H9 (cell line): ENCODE measurements at regions not wholly inside any gene's neighbourhood (a gene's known extent, or its start where the extent isn't known, plus 50 kb on each side); places are given as distances from the start of the nearest gene placed in this dataset.

Source experiments
- DNase-seq: peaks from one replicate; pipeline ENCODE4 v3.0.0-alpha.2; 2017
- H2AFZ ChIP-seq: one replicate; pipeline ENCODE4 v1.6.1; 2013; ENCODE audit warnings: mild to moderate bottlenecking, low read length, control low read depth, moderate library complexity
- H2AK5ac ChIP-seq: 2 replicates; pipeline ENCODE4 v1.6.1; 2013; ENCODE audit warnings: low read length, control low read depth, mixed read lengths; ENCODE audit not compliant: insufficient read length
- H2BK120ac ChIP-seq: one replicate; pipeline ENCODE4 v1.6.1; 2013; ENCODE audit warnings: low read depth, mild to moderate bottlenecking, low read length, control low read depth, inconsistent platforms; ENCODE audit not compliant: poor library complexity, severe bottlenecking
- H2BK12ac ChIP-seq: 2 replicates; pipeline ENCODE4 v1.6.1; 2013; ENCODE audit warnings: low read length, control low read depth, mixed read lengths, low read depth; ENCODE audit not compliant: insufficient read length
- H2BK15ac ChIP-seq: 2 replicates; pipeline ENCODE4 v1.6.1; 2013; ENCODE audit warnings: low read depth, low read length, control low read depth
- H2BK20ac ChIP-seq: one replicate; pipeline ENCODE4 v1.6.1; 2013; ENCODE audit warnings: low read depth, mild to moderate bottlenecking, low read length, control low read depth, inconsistent platforms; ENCODE audit not compliant: poor library complexity, severe bottlenecking
- H2BK5ac ChIP-seq: 2 replicates; pipeline ENCODE4 v1.6.1; 2013; ENCODE audit warnings: low read length, control low read depth, mixed read lengths; ENCODE audit not compliant: insufficient read length
- H3K14ac ChIP-seq: 2 replicates; pipeline ENCODE4 v1.6.1; 2013; ENCODE audit warnings: low read length, control low read depth; ENCODE audit not compliant: insufficient read depth
- H3K18ac ChIP-seq: 2 replicates; pipeline ENCODE4 v1.6.1; 2013; ENCODE audit warnings: low read depth, mild to moderate bottlenecking, mixed read lengths, low read length, control low read depth; ENCODE audit not compliant: insufficient read length
- H3K23ac ChIP-seq: 2 replicates; pipeline ENCODE4 v1.6.1; 2013; ENCODE audit warnings: low read length, control low read depth, mixed read lengths, low read depth; ENCODE audit not compliant: insufficient read length
- H3K23me2 ChIP-seq: 2 replicates; pipeline ENCODE4 v1.6.1; 2013; ENCODE audit warnings: low read depth, mild to moderate bottlenecking, mixed read lengths, low read length, control low read depth; ENCODE audit not compliant: insufficient read length, poor library complexity, severe bottlenecking
- H3K27ac ChIP-seq: 2 replicates; pipeline ENCODE4 v1.5.1; 2013; ENCODE audit warnings: low read length, control low read depth, mixed read lengths, low read depth; ENCODE audit not compliant: insufficient read length
- H3K27me3 ChIP-seq: 2 replicates; pipeline ENCODE4 v1.6.1; 2013; ENCODE audit warnings: low read length, control low read depth, inconsistent platforms; ENCODE audit not compliant: insufficient read depth
- H3K4ac ChIP-seq: 2 replicates; pipeline ENCODE4 v1.6.1; 2013; ENCODE audit warnings: low read depth, mild to moderate bottlenecking, control low read depth, inconsistent platforms, low read length, moderate library complexity
- H3K4me1 ChIP-seq: 2 replicates; pipeline ENCODE4 v1.6.1; 2013; ENCODE audit warnings: low read length, control low read depth, inconsistent platforms; ENCODE audit not compliant: insufficient read depth
- H3K4me2 ChIP-seq: 2 replicates; pipeline ENCODE4 v1.6.1; 2013; ENCODE audit warnings: low read length, control low read depth, mixed read lengths; ENCODE audit not compliant: insufficient read length, insufficient read depth
- H3K56ac ChIP-seq: 2 replicates; pipeline ENCODE4 v1.6.1; 2013; ENCODE audit warnings: low read depth, mild to moderate bottlenecking, mixed read lengths, low read length, control low read depth; ENCODE audit not compliant: insufficient read length
- H3K79me1 ChIP-seq: 2 replicates; pipeline ENCODE4 v1.6.1; 2013; ENCODE audit warnings: low read depth, mild to moderate bottlenecking, moderate library complexity, low read length, control low read depth, inconsistent platforms; ENCODE audit not compliant: insufficient read depth, poor library complexity, severe bottlenecking
- H3K79me2 ChIP-seq: 2 replicates; pipeline ENCODE4 v1.6.1; 2013; ENCODE audit warnings: low read length, control low read depth, inconsistent platforms; ENCODE audit not compliant: insufficient read depth
- H3K9ac ChIP-seq: 2 replicates; pipeline ENCODE4 v1.6.1; 2013; ENCODE audit warnings: low read length, control low read depth, mixed read lengths; ENCODE audit not compliant: insufficient read length; ENCODE audit errors: extremely low read depth
- H3K9me3 ChIP-seq: one replicate; pipeline ENCODE4 v1.6.1; 2013; ENCODE audit warnings: low read depth, low read length, inconsistent platforms; ENCODE audit not compliant: control insufficient read depth
- H3T11ph ChIP-seq: one replicate; pipeline ENCODE4 v1.6.1; 2013; ENCODE audit warnings: mild to moderate bottlenecking, low read length, control low read depth, inconsistent platforms
- H4K20me1 ChIP-seq: one replicate; pipeline ENCODE4 v1.6.1; 2013; ENCODE audit not compliant: control insufficient read depth, insufficient read length, insufficient read depth
- H4K5ac ChIP-seq: 2 replicates; pipeline ENCODE4 v1.6.1; 2013; ENCODE audit warnings: low read depth, mild to moderate bottlenecking, mixed read lengths, low read length, control low read depth; ENCODE audit not compliant: insufficient read length
- H4K8ac ChIP-seq: replicated peaks from 2 replicates; pipeline ENCODE4 v1.6.1; 2013; ENCODE audit warnings: low read length, control low read depth, mixed read lengths, low read depth; ENCODE audit not compliant: insufficient read length
- H4K91ac ChIP-seq: 2 replicates; pipeline ENCODE4 v1.6.1; 2013; ENCODE audit warnings: low read depth, mild to moderate bottlenecking, moderate library complexity, mixed read lengths, low read length, control low read depth; ENCODE audit not compliant: insufficient read length
- H3K27ac Mint-ChIP-seq, 3 experiments: 2 replicates in 2 of 3; 3 replicates in 1 of 3; pipeline ENCODE4 v1.8.0; 2020 to 2021; ENCODE audit warnings: mixed read lengths in 3 of 3, mild to moderate bottlenecking in 1 of 3, moderate library complexity in 1 of 3
- H3K27me3 Mint-ChIP-seq: 2 replicates; pipeline ENCODE4 v1.8.0; 2021; ENCODE audit warnings: low read depth, mild to moderate bottlenecking, moderate library complexity, mixed read lengths
- H3K36me3 Mint-ChIP-seq, 3 experiments: 2 replicates in 2 of 3; 3 replicates in 1 of 3; pipeline ENCODE4 v1.8.0; 2020 to 2021; ENCODE audit warnings: low read depth in 3 of 3, mixed read lengths in 3 of 3; ENCODE audit not compliant: insufficient read depth in 1 of 3
- H3K4me1 Mint-ChIP-seq, 2 experiments: 2 replicates each; pipeline ENCODE4 v1.8.0; 2020; ENCODE audit warnings: mixed read lengths in 2 of 2
- H3K4me3 Mint-ChIP-seq, 2 experiments: 2 replicates in 1 of 2; 3 replicates in 1 of 2; pipeline ENCODE4 v1.8.0; 2020 to 2021; ENCODE audit warnings: mild to moderate bottlenecking in 2 of 2, mixed read lengths in 2 of 2, moderate library complexity in 1 of 2
- H3K9me3 Mint-ChIP-seq, 2 experiments: 2 replicates in 1 of 2; 3 replicates in 1 of 2; pipeline ENCODE4 v1.8.0; 2020; ENCODE audit warnings: mild to moderate bottlenecking in 2 of 2, mixed read lengths in 2 of 2, moderate library complexity in 1 of 2
- WGBS: extraction: QIAGEN DNeasy Blood & Tissue Kit; methylation state at CpG from one replicate; pipeline ENCODE4 v1.1.7; 2013; ENCODE audit warnings: missing lambda C conversion rate, low lambda C conversion rate, mixed read lengths; ENCODE audit not compliant: insufficient read length; ENCODE audit errors: extremely low coverage; 5-methylcytosine and 5-hydroxymethylcytosine counted together
- TF ChIP-seq, protein P1 (sequence below): fragments of 200-600 bp; sonication (generic); conservative IDR thresholded peaks from 3 replicates; pipeline ENCODE4 v1.8.0; 2021; ENCODE audit warnings: antibody characterized with exemption, mild to moderate bottlenecking

DNA sequence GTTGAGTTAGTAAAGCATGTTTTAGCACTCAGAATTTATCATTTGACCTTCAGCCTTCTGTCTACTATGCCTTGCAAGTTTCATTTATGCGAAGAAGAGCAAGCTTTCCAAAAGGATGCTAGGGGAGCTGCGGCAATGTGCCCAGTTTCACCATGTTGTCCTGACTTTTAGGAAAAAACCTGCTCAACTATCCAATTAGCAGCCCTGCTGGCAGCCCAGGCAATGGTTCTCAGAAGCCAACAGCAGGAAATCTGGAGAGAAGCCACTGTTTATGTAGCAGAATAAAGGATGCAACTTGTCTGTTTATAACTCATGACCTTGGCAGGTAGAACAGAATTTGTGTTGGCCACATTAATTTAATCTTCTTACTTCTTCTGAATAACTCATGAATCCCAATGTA lies 230.8 kb downstream of the ABCC12 start:
- no peak overlapping the region for H3T11ph ChIP-seq
- no peak overlapping the region for H3K4ac ChIP-seq
- no peak overlapping the region for H4K91ac ChIP-seq
- no peak overlapping the region for H3K56ac ChIP-seq
- H3K27ac ChIP-seq, result no peak overlapping the region
- H2BK120ac ChIP-seq, result no peak overlapping the region
- H2AK5ac ChIP-seq, result no peak overlapping the region
- H2BK15ac ChIP-seq, result no peak overlapping the region
- no peaks in the 10 kb centered on the region for H3K79me1 ChIP-seq
- no peaks in the 10 kb centered on the region; a peak in 1 of 7 replicates for H3K36me3 Mint-ChIP-seq
- H2BK12ac ChIP-seq, result no peak overlapping the region
- no peak overlapping the region for H2AFZ ChIP-seq
- no peak overlapping the region for H3K27ac Mint-ChIP-seq
- no peaks in the 10 kb centered on the region for H3K79me2 ChIP-seq
- no peaks in the 10 kb centered on the region for H3K23me2 ChIP-seq
- no peak overlapping the region for H3K14ac ChIP-seq
- H3K9ac ChIP-seq, result no peak overlapping the region
- no CpG with 5 or more reads among the region's 2 CpGs for WGBS
- no peaks in the 10 kb centered on the region for H3K27me3 Mint-ChIP-seq
- no peak overlapping the region for H4K5ac ChIP-seq
- H3K27me3 ChIP-seq, result no peaks in the 10 kb centered on the region
- no peaks in the 10 kb centered on the region for H3K4me1 ChIP-seq
- TF ChIP-seq, protein P1, sequence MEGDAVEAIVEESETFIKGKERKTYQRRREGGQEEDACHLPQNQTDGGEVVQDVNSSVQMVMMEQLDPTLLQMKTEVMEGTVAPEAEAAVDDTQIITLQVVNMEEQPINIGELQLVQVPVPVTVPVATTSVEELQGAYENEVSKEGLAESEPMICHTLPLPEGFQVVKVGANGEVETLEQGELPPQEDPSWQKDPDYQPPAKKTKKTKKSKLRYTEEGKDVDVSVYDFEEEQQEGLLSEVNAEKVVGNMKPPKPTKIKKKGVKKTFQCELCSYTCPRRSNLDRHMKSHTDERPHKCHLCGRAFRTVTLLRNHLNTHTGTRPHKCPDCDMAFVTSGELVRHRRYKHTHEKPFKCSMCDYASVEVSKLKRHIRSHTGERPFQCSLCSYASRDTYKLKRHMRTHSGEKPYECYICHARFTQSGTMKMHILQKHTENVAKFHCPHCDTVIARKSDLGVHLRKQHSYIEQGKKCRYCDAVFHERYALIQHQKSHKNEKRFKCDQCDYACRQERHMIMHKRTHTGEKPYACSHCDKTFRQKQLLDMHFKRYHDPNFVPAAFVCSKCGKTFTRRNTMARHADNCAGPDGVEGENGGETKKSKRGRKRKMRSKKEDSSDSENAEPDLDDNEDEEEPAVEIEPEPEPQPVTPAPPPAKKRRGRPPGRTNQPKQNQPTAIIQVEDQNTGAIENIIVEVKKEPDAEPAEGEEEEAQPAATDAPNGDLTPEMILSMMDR, result no peak
- H2BK20ac ChIP-seq, result no peak overlapping the region
- no peak overlapping the region for H3K23ac ChIP-seq
- H3K9me3 ChIP-seq, result no peaks in the 10 kb centered on the region
- no peak overlapping the region for H4K8ac ChIP-seq
- DNase-seq, result no peak
- H2BK5ac ChIP-seq, result no peak overlapping the region
- H3K4me1 Mint-ChIP-seq, result peaks cover 2% of the 10 kb centered on the region in 2 experiments; a peak in 3 of 4 replicates
- no peak overlapping the region for H3K4me3 Mint-ChIP-seq
- no peak overlapping the region for H3K18ac ChIP-seq
- H3K4me2 ChIP-seq, result no peak overlapping the region
- no peaks in the 10 kb centered on the region for H4K20me1 ChIP-seq
- no peaks in the 10 kb centered on the region for H3K9me3 Mint-ChIP-seq
